ENCODE measurements at regions not wholly inside any gene's neighbourhood (a gene's known extent, or its start where the extent isn't known, plus 50 kb on each side); places are given as distances from the start of the nearest gene placed in this dataset.

- TF ChIP-seq EZH2 (IDR thresholded peaks at IDR 0.05; ENCODE audit: borderline replicate concordance): no peak
- no peak for TF ChIP-seq CTCF (IDR thresholded peaks at IDR 0.05; ENCODE audit: poor library complexity)
These were observed 66.4 kb upstream of the SHH start for GRCh38 chr7:155878674-155879073.

All from hepatocyte (in vitro differentiated cells).